Mesothelial cell of epicardium (in vitro differentiated cells): ENCODE measurements at regions not wholly inside any gene's neighbourhood (a gene's known extent, or its start where the extent isn't known, plus 50 kb on each side); places are given as distances from the start of the nearest gene placed in this dataset.

Source experiments
- DNase-seq, 2 experiments: peaks; one replicate each; pipeline ENCODE4 v3.0.0; 2021; ENCODE audit warnings: low spot score in 2 of 2; ENCODE audit not compliant: unreplicated experiment in 2 of 2
- H3K27ac Mint-ChIP-seq: 2 replicates; pipeline ENCODE4 v1.8.0; 2021; ENCODE audit warnings: mixed read lengths
- H3K27me3 Mint-ChIP-seq: 2 replicates; pipeline ENCODE4 v1.8.0; 2021; ENCODE audit warnings: low read depth, mixed read lengths
- H3K36me3 Mint-ChIP-seq: 2 replicates; pipeline ENCODE4 v1.8.0; 2021; ENCODE audit warnings: mixed read lengths
- H3K4me1 Mint-ChIP-seq: 2 replicates; pipeline ENCODE4 v1.8.0; 2021; ENCODE audit warnings: mixed read lengths
- H3K4me3 Mint-ChIP-seq: 2 replicates; pipeline ENCODE4 v1.8.0; 2021; ENCODE audit warnings: mild to moderate bottlenecking, moderate library complexity, mixed read lengths
- H3K9me3 Mint-ChIP-seq: 2 replicates; pipeline ENCODE4 v1.8.0; 2021; ENCODE audit warnings: mixed read lengths
- CTCF ChIP-seq: fragments of 200-600 bp; sonication (generic); IDR thresholded peaks from one replicate; pipeline ENCODE4 v1.5.0; 2021; ENCODE audit warnings: antibody characterized with exemption; ENCODE audit not compliant: unreplicated experiment

GRCh38 chr7:79622781-79623180, 169.3 kb upstream of the MAGI2 start:
- Mint-ChIP-seq H3K27me3 (no peaks in the 10 kb centered on the region), H3K9me3 (no peaks in the 10 kb centered on the region), H3K4me1 (peaks cover 4% of the 10 kb centered on the region), H3K4me3 (no peak overlapping the region), H3K27ac (no peak overlapping the region), H3K36me3 (no peaks in the 10 kb centered on the region)
- no peak for TF ChIP-seq CTCF
- no peak for DNase-seq

GRCh38 chr7:79620291-79620690, 166.8 kb upstream of the MAGI2 start:
- Mint-ChIP-seq H3K9me3 (peaks cover 5% of the 10 kb centered on the region), H3K4me3 (no peak overlapping the region), H3K27me3 (no peaks in the 10 kb centered on the region), H3K27ac (no peak overlapping the region), H3K36me3 (no peaks in the 10 kb centered on the region), H3K4me1 (peaks cover 8% of the 10 kb centered on the region)
- no peak for TF ChIP-seq CTCF
- DNase-seq, result no peak

- no peak for TF ChIP-seq CTCF
- Mint-ChIP-seq H3K4me1 (peaks cover 8% of the 10 kb centered on the region), H3K36me3 (no peaks in the 10 kb centered on the region), H3K27me3 (no peaks in the 10 kb centered on the region), H3K27ac (no peak overlapping the region), H3K4me3 (no peak overlapping the region), H3K9me3 (peaks cover 5% of the 10 kb centered on the region)
- DNase-seq, result no peak
Measured at GRCh38 chr7:79619216-79619615, 165.7 kb upstream of the MAGI2 start.

- no peak for TF ChIP-seq CTCF
- Mint-ChIP-seq H3K36me3 (no peaks in the 10 kb centered on the region), H3K4me3 (no peak overlapping the region), H3K4me1 (peaks cover 8% of the 10 kb centered on the region), H3K27ac (no peak overlapping the region), H3K27me3 (no peaks in the 10 kb centered on the region), H3K9me3 (peaks cover 5% of the 10 kb centered on the region)
- no peak for DNase-seq
Measured at GRCh38 chr7:79615871-79616640, 162.6 kb upstream of the MAGI2 start.

- Mint-ChIP-seq H3K9me3 (peaks cover 5% of the 10 kb centered on the region), H3K4me1 (peaks cover 9% of the 10 kb centered on the region), H3K36me3 (no peaks in the 10 kb centered on the region), H3K27me3 (no peaks in the 10 kb centered on the region), H3K4me3 (no peak overlapping the region), H3K27ac (no peak overlapping the region)
- no peak for TF ChIP-seq CTCF
- DNase-seq, result no peak
Measured at GRCh38 chr7:79615466-79615865, 162.0 kb upstream of the MAGI2 start.

GRCh38 chr7:79612903-79613302, 159.4 kb upstream of the MAGI2 start:
- H3K9me3 Mint-ChIP-seq, result peaks cover 12% of the 10 kb centered on the region
- peak overlapping the region; percentile 31 for H3K27ac Mint-ChIP-seq
- no peak for TF ChIP-seq CTCF

More at GRCh38 chr7:79612903-79613302, 159.4 kb upstream of the MAGI2 start:
- Mint-ChIP-seq H3K27me3 (no peaks in the 10 kb centered on the region), H3K36me3 (no peaks in the 10 kb centered on the region), H3K4me1 (peaks cover 10% of the 10 kb centered on the region), H3K4me3 (no peak overlapping the region)
- DNase-seq, result no peak
